OCI-LY1 (cell line): ENCODE measurements at regions not wholly inside any gene's neighbourhood (a gene's known extent, or its start where the extent isn't known, plus 50 kb on each side); places are given as distances from the start of the nearest gene placed in this dataset.

Source experiments
- EZH2 ChIP-seq: fragments of 200-600 bp; sonication (generic), shearing (Covaris generic); IDR thresholded peaks from 2 replicates; pipeline ENCODE4 v1.8.0; 2017; ENCODE audit warnings: borderline replicate concordance, mixed run types, mild to moderate bottlenecking, antibody characterized with exemption, low read length, moderate library complexity, mixed read lengths
- TF ChIP-seq, protein P1 (sequence below): fragments of 200-600 bp; sonication (generic), shearing (Covaris generic); IDR thresholded peaks from 2 replicates; pipeline ENCODE4 v1.5.1; 2017; ENCODE audit warnings: mild to moderate bottlenecking, antibody characterized with exemption, low read length, moderate library complexity, mixed read lengths

- TF ChIP-seq, protein P1, sequence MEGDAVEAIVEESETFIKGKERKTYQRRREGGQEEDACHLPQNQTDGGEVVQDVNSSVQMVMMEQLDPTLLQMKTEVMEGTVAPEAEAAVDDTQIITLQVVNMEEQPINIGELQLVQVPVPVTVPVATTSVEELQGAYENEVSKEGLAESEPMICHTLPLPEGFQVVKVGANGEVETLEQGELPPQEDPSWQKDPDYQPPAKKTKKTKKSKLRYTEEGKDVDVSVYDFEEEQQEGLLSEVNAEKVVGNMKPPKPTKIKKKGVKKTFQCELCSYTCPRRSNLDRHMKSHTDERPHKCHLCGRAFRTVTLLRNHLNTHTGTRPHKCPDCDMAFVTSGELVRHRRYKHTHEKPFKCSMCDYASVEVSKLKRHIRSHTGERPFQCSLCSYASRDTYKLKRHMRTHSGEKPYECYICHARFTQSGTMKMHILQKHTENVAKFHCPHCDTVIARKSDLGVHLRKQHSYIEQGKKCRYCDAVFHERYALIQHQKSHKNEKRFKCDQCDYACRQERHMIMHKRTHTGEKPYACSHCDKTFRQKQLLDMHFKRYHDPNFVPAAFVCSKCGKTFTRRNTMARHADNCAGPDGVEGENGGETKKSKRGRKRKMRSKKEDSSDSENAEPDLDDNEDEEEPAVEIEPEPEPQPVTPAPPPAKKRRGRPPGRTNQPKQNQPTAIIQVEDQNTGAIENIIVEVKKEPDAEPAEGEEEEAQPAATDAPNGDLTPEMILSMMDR: no peak
- TF ChIP-seq EZH2: no peak
Observed at GRCh38 chr10:118922972-118923371, 106.5 kb upstream of the NANOS1 start.
